Fibroblast of skin of scalp (primary cell): ENCODE measurements at regions not wholly inside any gene's neighbourhood (a gene's known extent, or its start where the extent isn't known, plus 50 kb on each side); places are given as distances from the start of the nearest gene placed in this dataset.
A peak's percentile ranks its signal among the peaks of the same experiment; 100 is the strongest.

Experiments
- DNase-seq: peaks from one replicate; pipeline ENCODE4 v3.0.0-alpha.2; 2013

DNA sequence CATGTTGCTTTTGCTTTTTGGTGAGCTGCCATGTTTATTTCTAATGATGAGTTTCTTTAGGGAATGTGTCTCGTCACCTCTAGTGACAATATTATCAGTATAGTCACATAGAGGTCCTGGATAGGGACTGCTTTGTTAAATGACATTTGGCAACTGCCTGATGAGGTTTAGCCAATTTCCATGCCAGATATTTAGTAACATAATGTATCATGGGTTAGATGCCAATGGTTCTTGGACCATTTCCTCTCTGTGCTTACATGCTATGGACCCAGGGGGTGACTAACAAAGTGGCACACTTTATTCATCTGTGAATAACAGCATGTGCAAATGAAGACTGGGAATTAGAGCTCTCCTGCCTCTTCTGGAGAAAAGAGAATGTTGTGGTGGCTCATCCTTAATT lies 56.2 kb upstream of the RAB27B start:
- DNase-seq: no peak

DNA sequence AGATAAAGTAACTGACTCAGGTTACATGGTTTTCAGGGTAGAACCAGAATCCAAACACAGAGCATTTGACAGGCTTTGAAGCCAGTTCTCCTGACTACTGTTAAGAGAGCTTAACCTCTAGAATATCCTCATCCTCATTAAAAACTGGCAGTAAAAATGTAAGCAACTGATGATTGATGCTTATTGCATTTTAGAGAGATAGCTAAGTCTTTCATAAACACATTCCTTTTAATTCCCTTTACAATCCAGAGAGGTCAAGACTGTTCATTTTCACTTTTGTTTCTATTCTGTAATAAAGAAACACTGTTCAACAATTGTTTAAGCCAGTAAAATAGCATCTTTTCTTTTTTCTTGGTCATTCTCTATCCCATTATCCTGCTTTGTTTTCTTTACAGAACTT lies 53.9 kb upstream of the RAB27B start:
- peak; percentile 43 for DNase-seq

DNA sequence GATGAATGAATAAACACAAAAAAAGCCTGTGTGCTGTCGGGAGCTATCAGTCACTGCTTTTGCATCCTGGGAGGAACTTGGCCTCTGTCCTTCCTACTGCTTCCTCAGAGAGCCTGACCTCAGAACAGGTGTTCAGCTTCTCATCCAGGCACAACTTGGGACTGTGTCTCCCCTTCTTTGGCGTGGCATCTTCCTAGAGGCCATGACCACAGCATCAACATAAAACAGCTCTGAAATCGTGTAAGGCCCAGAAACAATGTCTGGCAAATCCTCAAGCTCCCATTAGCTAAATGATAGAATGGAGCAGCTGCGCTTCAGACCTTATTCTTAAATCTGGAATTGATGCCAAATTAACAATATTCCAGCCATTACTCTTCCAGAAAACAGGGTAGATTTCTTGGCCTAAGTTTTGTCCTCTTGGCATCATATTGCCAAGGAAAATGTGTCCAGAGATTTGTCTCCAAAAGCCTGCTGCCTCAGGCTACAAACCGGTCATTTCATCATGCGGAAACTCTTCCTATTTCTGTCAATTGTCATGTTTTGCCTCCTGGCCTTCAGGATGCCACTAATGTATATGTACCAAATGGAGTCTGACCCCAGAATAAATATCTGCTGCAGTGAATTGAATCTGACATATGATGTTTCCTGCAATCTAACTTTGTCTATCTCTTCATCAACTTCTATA lies 53.2 kb upstream of the RAB27B start:
- DNase-seq: no peak

DNA sequence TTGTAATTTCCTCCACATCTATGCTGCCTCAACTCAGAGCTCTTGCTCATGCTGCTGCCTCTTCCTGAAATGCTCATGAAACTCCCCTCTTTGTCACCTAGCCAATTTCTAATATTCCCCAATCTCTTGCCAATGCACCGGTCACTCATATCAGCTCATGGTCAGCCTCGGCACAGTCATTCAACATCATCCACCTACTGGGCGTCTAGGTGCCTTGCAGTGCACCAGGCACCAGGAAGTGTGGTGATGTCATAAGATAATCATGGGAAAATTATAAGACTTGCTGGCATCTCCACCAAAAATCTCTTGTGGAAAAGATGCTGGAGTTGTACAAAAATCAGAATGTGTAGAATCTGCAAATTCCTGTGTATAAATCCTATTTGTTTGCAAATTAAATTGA lies 52.6 kb upstream of the RAB27B start:
- DNase-seq: peak; percentile 54

DNA sequence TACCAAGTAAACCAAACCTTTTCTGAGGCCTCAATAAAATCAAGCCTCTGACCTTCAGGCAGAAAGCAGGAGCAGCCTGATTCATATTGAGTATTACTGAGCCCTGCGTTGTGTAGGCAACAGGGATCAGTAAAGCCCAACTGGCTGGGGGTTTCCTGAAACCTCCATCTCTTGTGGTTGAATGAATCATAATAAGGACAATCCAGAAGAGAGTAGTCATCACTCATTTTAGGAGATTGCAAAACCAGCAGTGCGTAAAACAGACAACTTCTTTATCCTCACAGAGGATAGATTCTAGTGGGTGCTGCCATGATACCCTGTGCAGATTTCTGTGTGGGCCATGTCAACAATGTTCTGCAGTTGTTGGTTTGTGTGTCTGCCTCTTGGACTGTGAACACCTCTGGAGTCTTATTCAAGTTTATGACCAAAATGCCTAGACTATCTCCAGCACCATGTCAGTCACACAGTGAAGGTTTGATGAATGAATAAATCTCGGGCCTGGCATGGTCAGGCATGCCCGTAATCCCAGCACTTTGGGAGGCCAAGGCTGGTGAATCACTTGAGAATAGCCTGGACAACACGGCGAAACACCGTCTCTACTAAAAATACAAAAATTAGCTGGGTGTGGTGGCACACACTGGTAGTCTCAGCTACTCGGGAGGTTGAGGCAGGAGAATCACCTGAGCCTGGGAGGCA lies 51.8 kb upstream of the RAB27B start:
- DNase-seq: peak; percentile 97

DNA sequence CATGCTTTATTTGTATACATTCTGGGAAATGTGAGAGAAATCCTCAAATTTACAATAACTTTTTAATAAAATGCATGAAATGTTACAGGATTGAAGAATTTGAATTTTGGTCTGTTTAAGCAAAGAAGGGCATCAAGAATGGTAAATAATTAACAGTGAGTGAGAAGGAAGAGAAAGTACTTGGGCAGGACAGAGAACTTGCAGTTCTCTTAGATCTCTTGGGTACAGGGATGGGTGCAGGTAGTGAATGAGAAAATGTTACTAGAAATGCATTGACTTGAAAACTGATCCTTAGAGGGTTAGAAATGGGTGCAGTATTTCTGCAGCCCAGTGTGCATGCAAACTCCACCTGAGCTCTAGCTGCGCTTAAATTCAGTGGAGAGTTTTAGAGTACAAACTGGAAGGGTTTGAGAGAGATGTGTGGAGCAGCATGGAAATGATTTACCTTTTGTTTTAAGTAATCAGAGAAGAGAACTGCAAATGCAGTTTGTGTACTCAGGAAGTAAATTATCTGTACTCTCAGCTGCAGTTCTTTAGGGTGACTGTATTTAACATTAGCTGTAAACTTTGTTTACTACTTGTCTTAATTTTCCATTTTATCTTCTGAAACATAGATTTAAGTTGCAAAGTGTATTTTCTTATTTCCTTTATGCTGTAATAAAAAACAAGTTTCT lies 51.0 kb upstream of the RAB27B start:
- no peak for DNase-seq

DNA sequence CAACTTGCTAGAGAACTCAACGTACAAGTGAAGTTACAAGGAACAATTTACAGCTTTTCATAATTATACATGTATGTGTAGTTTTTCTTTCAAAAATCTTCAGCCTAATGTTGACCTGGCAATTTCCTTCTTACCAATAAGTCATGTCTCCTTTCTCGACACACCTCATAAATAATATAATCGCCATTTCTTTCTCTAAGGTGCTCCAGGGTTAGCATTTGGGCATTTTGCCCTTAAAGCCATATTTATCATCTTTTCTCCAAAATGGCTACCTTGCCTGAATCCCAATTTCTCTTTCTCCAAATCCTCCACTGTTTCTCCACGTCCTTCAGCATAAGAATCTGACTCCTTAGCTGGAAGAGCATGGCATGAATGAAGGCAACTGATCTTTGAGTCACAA lies 50.3 kb upstream of the RAB27B start:
- no peak for DNase-seq
